ENCODE measurements at regions not wholly inside any gene's neighbourhood (a gene's known extent, or its start where the extent isn't known, plus 50 kb on each side); places are given as distances from the start of the nearest gene placed in this dataset.
"Not testable (repeated sequence)": the region's sequence is repeated elsewhere in the genome, so short reads cannot be mapped to it uniquely, and the experiment has no call there.

DNA sequence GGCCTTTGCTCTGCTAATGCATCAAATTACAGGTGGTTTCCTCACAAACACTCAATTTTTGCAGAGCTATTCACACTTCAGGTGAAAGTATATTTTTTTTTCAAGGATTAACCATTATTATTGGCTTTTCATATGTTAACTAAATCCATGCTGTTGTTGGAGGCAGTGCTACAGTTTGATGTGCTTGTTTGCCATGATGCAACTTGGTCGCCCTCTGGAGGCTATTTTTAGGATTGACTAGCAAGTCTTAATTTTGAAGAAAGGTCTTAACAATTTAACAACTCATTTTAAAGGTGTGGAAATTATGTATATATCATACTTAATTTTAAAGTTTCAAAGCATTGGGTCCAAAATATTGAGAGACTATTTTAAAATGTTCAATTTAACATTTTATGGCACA, 168.8 kb upstream of the FAM47A start:
- intact Hi-C loops (cut with DNase I): loop anchor here in 1 of 2 donors (10.0 kb wide), 1 partner anchor 834 kb away; no protein-coding TSS in a partner anchor
- no peak for DNase-seq (ENCODE audit: low spot score)

DNA sequence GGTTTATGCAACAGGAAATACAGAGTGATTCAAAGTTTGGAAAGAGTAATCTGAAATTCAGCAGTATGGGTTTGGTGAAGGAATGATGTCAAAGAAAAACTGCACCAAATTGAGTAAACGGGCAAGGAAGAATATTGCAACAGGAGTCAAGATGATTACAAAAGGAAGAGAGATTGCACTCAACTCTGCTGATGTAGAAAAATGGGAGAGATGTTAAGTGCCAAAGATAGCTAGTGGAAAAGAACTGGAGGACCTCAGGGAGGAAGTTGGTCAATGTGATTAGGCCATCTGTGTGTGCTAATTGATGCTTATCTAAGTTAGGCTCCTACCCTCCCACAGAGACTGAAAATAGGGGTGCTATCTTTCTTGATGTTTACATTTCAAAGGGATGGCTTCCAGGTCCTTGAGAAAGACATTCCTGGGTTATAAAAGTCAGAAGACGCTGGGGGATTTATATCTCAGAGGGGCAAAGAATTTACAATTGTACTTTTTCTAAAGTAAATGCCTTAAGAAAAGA, 167.4 kb upstream of the FAM47A start:
- DNase-seq (ENCODE audit: low spot score): no peak
- intact Hi-C loops (cut with DNase I): no loop called here

DNA sequence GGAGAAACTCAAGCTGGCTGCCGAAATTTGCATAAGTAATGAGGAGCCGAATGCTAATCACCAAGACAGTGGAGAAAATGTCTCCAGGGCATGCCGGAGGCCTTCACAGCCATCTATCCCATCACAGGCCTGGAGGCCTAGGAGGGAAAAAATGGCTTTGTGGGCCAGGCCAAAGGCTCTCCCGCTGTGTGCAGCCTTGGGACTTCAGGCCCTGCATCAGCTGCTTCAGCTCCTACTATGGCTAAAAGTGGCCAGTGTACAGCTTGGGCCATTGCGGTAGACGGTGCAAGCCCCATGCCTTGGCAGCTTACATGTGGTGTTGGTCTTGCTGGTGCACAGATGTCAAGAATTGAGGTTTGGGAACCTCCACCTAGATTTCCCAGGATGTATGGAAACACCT, 162.6 kb upstream of the FAM47A start:
- intact Hi-C loops (cut with DNase I): no loop called here
- no peak for DNase-seq (ENCODE audit: low spot score)

DNA sequence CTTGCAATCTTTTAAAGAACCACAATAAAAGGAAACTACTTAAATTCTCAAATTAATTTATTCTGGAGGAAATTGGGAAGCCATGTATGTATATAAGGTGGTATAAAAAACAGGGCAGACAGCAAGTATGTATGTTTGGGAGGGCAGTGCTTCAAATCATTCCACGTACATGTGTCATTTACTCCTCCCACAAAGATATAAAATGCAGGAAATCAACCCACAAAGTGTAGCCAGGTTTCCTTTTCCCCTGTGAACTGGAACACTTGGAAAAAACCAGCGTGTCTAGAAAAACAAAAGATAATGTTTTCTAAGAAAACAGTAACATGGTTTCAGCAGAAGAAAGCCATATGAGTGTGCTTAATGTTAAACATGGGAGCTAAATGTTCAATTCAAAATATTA, 156.7 kb upstream of the FAM47A start:
- intact Hi-C loops (cut with DNase I): no loop called here

DNA sequence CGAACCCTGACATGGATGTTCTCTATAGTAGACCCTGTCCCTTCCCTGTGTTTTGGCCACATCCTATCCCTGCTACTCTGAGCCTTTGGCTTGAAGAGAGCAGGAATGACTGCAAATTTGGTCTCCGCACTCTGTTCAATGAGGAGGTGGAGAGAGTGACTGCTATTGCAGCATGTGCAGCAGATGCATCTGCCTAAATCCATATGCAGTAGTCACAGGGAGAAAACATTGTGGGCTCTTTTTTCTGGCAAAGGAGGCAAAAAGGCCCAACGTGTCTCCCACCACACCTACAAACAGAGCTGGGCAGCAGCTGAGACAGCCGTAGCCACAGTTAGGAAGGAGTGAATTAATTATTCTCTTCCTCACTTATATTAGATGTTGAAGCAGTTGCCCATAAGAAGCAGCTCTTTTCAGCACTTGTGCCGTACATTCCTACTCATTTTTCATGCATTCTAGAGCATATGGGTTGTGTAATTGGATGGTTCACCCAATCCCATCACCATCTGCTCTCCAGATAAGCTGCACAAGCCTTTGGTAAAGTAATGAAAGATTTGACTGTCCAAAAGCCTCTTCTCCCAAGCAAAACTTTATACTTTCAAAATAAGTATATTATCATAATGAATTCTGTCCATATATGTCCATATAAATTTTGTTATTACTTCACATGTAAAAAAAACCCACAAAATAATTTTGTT, 147.9 kb upstream of the FAM47A start:
- no peak for DNase-seq (ENCODE audit: low spot score)
- intact Hi-C loops (cut with DNase I): no loop called here

More for the DNA sequence above, 156.7 kb upstream of the FAM47A start:
- no peak for DNase-seq (ENCODE audit: low spot score)

GRCh38 chrX:34275699-34276098, 143.6 kb upstream of the FAM47A start:
- no peak for DNase-seq (ENCODE audit: low spot score)
- intact Hi-C loops (cut with DNase I): no loop called here

DNA sequence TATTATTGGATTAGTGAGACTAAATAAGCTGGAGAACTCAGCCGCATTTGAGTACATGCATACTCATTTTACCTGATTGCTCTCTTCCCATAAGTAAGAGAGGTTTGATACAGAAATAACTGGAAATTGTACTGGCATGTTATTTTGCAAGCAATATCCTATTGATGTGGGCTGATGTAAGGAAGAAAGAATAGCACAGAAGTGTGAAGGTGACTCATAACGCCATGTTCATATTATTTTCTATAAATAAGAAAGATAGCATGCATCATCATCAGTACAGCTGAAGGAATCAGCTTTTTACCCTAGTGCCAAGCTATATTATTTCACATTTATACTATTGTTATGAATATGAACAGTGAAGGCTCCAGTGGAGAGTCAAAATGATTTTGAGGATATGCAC, 138.3 kb upstream of the FAM47A start:
- DNase-seq (ENCODE audit: low spot score): no peak
- intact Hi-C loops (cut with DNase I): no loop called here

- intact Hi-C loops (cut with DNase I): no loop called here
- DNase-seq (ENCODE audit: low spot score): no peak
Measured at GRCh38 chrX:34238896-34239295, 106.8 kb upstream of the FAM47A start.

DNA sequence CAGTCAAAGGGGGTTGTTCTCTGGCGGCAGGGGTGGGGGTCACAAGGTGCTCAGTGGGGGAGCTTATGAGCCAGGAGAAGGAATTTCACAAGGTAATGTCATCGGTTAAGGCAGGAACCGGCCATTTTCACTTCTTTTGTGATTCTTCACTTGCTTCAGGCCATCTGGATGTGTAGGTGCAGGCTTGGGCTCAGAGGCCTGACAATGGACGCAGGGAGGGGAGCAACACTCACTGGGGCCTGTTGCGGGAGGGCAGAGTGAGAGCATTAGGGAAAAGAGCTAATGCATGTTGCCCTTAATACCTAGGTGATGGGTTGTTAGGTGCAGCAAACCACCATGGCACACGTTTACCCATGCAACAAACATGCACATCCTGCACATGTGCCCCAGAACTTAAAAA, 98.0 kb upstream of the FAM47A start:
- intact Hi-C loops (cut with DNase I); DNase-seq (ENCODE audit: low spot score): not testable (repeated sequence)

DNA sequence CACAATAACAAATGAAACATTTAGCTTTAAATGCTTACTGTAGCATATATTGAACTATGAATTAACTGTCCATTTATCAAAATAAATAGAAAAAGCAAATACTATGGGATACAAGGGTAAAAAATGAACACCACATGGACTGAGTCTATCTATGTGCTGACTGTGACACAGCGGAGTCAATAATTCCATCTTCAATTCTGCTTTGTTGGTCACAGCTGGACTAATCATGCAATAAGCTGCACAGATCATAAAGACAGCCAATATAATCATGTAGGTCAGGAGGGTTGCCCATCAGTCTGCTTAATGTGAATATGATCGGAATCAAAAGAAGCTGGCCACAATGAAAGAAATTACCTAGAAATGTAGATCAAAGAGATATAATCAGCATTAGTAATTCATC, 95.7 kb upstream of the FAM47A start:
- intact Hi-C loops (cut with DNase I): no loop called here
- no peak for DNase-seq (ENCODE audit: low spot score)

DNA sequence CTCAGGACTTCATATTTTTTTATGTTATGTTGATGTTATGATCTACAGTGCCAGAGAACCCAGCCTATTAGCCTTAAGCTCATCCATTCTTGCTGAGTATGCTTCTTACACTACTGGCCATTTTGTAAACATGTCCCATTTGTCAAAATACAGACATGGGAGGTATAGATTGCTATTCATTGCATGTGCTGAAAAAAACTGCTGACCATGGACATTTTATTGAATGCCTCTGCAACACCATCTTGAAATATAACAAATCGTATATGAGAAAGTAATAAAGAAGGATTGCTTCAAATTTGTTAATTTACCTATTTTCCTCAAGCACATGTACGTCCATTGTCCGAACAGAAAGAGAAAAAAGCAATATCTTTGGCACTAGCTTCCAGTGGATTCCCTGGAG, 91.5 kb upstream of the FAM47A start:
- no peak for DNase-seq (ENCODE audit: low spot score)
- intact Hi-C loops (cut with DNase I): no loop called here

GRCh38 chrX:34218063-34218462, 85.9 kb upstream of the FAM47A start:
- no peak for DNase-seq (ENCODE audit: low spot score)
- intact Hi-C loops (cut with DNase I): no loop called here

DNA sequence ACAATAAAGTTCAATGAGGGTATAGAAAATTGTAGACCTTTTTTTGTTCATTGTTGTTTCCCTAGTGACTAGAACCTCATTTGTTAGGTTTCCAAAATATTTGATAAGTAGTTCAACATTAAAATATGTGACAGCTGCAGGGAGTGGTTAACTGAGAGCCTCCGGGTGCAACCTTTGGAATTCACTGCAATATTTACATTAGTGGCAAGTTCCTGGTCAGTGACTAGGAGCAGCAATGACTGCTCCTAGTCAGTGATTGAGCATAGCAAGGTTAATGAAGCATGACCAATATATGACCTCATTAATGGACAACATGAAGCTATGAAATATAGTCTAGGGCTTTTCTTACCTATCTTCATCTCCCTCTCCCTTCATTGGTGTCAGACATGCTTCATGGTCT, 65.8 kb upstream of the FAM47A start:
- DNase-seq (ENCODE audit: low spot score): no peak
- intact Hi-C loops (cut with DNase I): no loop called here

Measured in posterior vena cava (tissue), 2 donors.